ENCODE measurements at regions not wholly inside any gene's neighbourhood (a gene's known extent, or its start where the extent isn't known, plus 50 kb on each side); places are given as distances from the start of the nearest gene placed in this dataset.

DNA sequence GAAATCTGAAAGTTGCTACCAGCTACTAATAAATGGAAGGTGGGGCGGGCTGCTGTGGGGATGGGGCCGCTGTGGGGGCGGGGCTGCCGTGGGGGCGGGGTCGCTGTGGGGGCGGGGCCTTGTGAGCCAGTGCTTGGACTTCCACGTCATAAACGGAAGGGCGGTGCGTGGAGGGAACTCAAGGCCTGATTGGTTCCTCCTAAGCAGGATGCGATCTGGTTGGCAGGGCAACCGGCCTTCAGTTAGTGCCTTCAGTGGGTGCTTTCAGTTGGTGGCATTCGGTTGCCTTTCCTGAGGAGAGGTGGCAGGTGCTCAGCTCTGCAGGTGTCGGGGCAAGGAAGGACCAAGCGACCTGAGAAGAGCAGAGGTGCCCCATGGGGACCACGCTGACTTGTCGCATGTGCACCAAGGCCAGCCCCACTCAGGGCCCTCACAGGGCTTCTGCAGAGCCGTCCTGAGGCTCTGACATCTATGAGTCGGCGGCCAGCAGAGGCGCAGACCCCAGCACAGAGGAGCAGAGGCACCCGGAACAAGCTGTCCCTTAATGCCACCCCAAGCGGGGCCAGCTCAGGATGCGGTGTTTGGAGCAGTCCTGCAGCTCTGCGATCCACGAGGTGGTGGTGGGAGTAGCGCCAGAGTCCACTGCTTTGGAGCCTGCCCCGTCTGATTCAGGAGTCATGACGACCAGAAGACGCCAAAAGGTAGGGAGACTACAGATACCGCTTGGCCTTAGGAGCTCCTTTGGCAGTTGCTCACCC, 54.4 kb upstream of the PDSS1 start:
- H3K27me3 ChIP-seq (ENCODE audit: control insufficient read depth, insufficient read depth, low read length): no peaks in the 10 kb centered on the region
- ChIA-PET POLR2A (no interaction called here), CTCF (no interaction called here)
- DNase-seq (ENCODE audit: low read depth, low spot score): no peak
- no peak overlapping the region for H3K4me3 ChIP-seq (ENCODE audit: low read depth, low read length)
- H3K27ac ChIP-seq (ENCODE audit: low read depth, low read length): no peak overlapping the region
- H3K9me3 ChIP-seq (ENCODE audit: control insufficient read depth, insufficient read depth, low read length): no peaks in the 10 kb centered on the region; the same call in 1 of the 2 replicates
- no peak for TF ChIP-seq CTCF (IDR thresholded peaks at IDR 0.05; ENCODE audit: low read depth, low read length)

- Histone ChIP-seq H3K27ac (ENCODE audit: low read depth, low read length) (no peak overlapping the region), H3K4me3 (ENCODE audit: low read depth, low read length) (no peak overlapping the region), H3K27me3 (ENCODE audit: control insufficient read depth, insufficient read depth, low read length) (no peaks in the 10 kb centered on the region), H3K9me3 (ENCODE audit: control insufficient read depth, insufficient read depth, low read length) (no peaks in the 10 kb centered on the region; the same call in 1 of the 2 replicates)
- no peak for DNase-seq (ENCODE audit: low read depth, low spot score)
- ChIA-PET CTCF (no interaction called here), POLR2A (no interaction called here)
- TF ChIP-seq CTCF (IDR thresholded peaks at IDR 0.05; ENCODE audit: low read depth, low read length): no peak
These were observed 49.8 kb upstream of the PDSS1 start for GRCh38 chr10:26647602-26648244.

All from AG04450 (cell line).